ENCODE measurements at regions not wholly inside any gene's neighbourhood (a gene's known extent, or its start where the extent isn't known, plus 50 kb on each side); places are given as distances from the start of the nearest gene placed in this dataset.

GRCh38 chr6:168794491-168794890, 353.5 kb downstream of the SMOC2 start:
- no peaks in the 10 kb centered on the region for H3K36me3 ChIP-seq (replicated peaks in 1 of 2; ENCODE audit: control extremely low read depth in 1 of 2, control insufficient read depth in 1 of 2, extremely low read depth in 1 of 2, insufficient read depth in 2 of 2, low read length in 1 of 2)
- no peak overlapping the region for H3K27ac ChIP-seq (ENCODE audit: low read length in 2 of 2)
- WGBS (ENCODE audit: insufficient coverage) = 88% methylated on average over 9 of the region's 12 CpGs
- TF ChIP-seq, protein P1, sequence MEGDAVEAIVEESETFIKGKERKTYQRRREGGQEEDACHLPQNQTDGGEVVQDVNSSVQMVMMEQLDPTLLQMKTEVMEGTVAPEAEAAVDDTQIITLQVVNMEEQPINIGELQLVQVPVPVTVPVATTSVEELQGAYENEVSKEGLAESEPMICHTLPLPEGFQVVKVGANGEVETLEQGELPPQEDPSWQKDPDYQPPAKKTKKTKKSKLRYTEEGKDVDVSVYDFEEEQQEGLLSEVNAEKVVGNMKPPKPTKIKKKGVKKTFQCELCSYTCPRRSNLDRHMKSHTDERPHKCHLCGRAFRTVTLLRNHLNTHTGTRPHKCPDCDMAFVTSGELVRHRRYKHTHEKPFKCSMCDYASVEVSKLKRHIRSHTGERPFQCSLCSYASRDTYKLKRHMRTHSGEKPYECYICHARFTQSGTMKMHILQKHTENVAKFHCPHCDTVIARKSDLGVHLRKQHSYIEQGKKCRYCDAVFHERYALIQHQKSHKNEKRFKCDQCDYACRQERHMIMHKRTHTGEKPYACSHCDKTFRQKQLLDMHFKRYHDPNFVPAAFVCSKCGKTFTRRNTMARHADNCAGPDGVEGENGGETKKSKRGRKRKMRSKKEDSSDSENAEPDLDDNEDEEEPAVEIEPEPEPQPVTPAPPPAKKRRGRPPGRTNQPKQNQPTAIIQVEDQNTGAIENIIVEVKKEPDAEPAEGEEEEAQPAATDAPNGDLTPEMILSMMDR (IDR thresholded peaks at IDR 0.05) = no peak
- no peak for TF ChIP-seq EZH2 (IDR thresholded peaks at IDR 0.05; ENCODE audit: borderline replicate concordance, insufficient read depth, low read depth, low read length, poor library complexity, severe bottlenecking)
- H3K4me3 ChIP-seq (ENCODE audit: control extremely low read depth in 1 of 5, extremely low read depth in 1 of 5, insufficient read depth in 1 of 5, low read depth in 2 of 5, low read length in 4 of 5) = no peak overlapping the region
- no peak overlapping the region for H3K4me2 ChIP-seq (replicated peaks; ENCODE audit: low read depth, low read length, poor library complexity, severe bottlenecking)
- no peaks in the 10 kb centered on the region for H3K79me2 ChIP-seq (ENCODE audit: control insufficient read depth, insufficient read depth, low read length)
- no peak overlapping the region for H2AFZ ChIP-seq (ENCODE audit: insufficient read depth, low read depth, low read length, poor library complexity, severe bottlenecking)
- ChIA-PET CTCF (no interaction called here), POLR2A (no interaction called here)
- no peak overlapping the region for H3K9ac ChIP-seq (ENCODE audit: low read length)
- intact Hi-C loops (cut with micrococcal nuclease) = no loop called here
- no peak overlapping the region for H3K27ac Mint-ChIP-seq
- no peak for DNase-seq
- H3K4me3 Mint-ChIP-seq = no peak overlapping the region
- H4K20me1 ChIP-seq (ENCODE audit: control insufficient read depth, insufficient read depth, low read length, poor library complexity, severe bottlenecking) = no peaks in the 10 kb centered on the region
- H3K27me3 Mint-ChIP-seq = no peaks in the 10 kb centered on the region
- peaks cover 2% of the 10 kb centered on the region for H3K9me3 Mint-ChIP-seq (ENCODE audit: insufficient read depth)
- no peaks in the 10 kb centered on the region for H3K27me3 ChIP-seq (replicated peaks in 1 of 4; ENCODE audit: control extremely low read depth in 1 of 4, control insufficient read depth in 3 of 4, insufficient read depth in 4 of 4, low read length in 3 of 4)
- peaks cover 0 to 31% (median 0%) of the 10 kb centered on the region in 3 donors for H3K9me3 ChIP-seq (ENCODE audit: control extremely low read depth in 1 of 3, control insufficient read depth in 2 of 3, insufficient read depth in 1 of 3, low read length in 2 of 3)
- no peak for ATAC-seq (ENCODE audit: low read depth)
- H3K4me1 ChIP-seq (ENCODE audit: control insufficient read depth in 2 of 2, insufficient read depth in 2 of 2, low read length in 2 of 2) = no peaks in the 10 kb centered on the region
- no peaks in the 10 kb centered on the region for H3K4me1 Mint-ChIP-seq

- Mint-ChIP-seq H3K9me3 (ENCODE audit: insufficient read depth) (peaks cover 2% of the 10 kb centered on the region), H3K4me1 (no peaks in the 10 kb centered on the region), H3K27me3 (no peaks in the 10 kb centered on the region), H3K4me3 (no peak overlapping the region), H3K27ac (no peak overlapping the region)
- TF ChIP-seq, protein P1 (IDR thresholded peaks at IDR 0.05) = no peak
- TF ChIP-seq EZH2 (IDR thresholded peaks at IDR 0.05; ENCODE audit: borderline replicate concordance, insufficient read depth, low read depth, low read length, poor library complexity, severe bottlenecking) = no peak
- Histone ChIP-seq H4K20me1 (ENCODE audit: control insufficient read depth, insufficient read depth, low read length, poor library complexity, severe bottlenecking) (no peaks in the 10 kb centered on the region), H3K36me3 (replicated peaks in 1 of 2; ENCODE audit: control extremely low read depth in 1 of 2, control insufficient read depth in 1 of 2, extremely low read depth in 1 of 2, insufficient read depth in 2 of 2, low read length in 1 of 2) (no peaks in the 10 kb centered on the region), H3K9me3 (ENCODE audit: control extremely low read depth in 1 of 3, control insufficient read depth in 2 of 3, insufficient read depth in 1 of 3, low read length in 2 of 3) (peaks cover 0 to 37% (median 0%) of the 10 kb centered on the region in 3 donors), H3K27ac (ENCODE audit: low read length in 2 of 2) (no peak overlapping the region), H3K9ac (ENCODE audit: low read length) (no peak overlapping the region), H3K79me2 (ENCODE audit: control insufficient read depth, insufficient read depth, low read length) (no peaks in the 10 kb centered on the region), H2AFZ (ENCODE audit: insufficient read depth, low read depth, low read length, poor library complexity, severe bottlenecking) (no peak overlapping the region), H3K4me2 (replicated peaks; ENCODE audit: low read depth, low read length, poor library complexity, severe bottlenecking) (no peak overlapping the region), H3K4me1 (ENCODE audit: control insufficient read depth in 2 of 2, insufficient read depth in 2 of 2, low read length in 2 of 2) (no peaks in the 10 kb centered on the region), H3K27me3 (replicated peaks in 1 of 4; ENCODE audit: control extremely low read depth in 1 of 4, control insufficient read depth in 3 of 4, insufficient read depth in 4 of 4, low read length in 3 of 4) (no peaks in the 10 kb centered on the region), H3K4me3 (ENCODE audit: control extremely low read depth in 1 of 5, extremely low read depth in 1 of 5, insufficient read depth in 1 of 5, low read depth in 2 of 5, low read length in 4 of 5) (no peak overlapping the region)
- ChIA-PET POLR2A (no interaction called here), CTCF (no interaction called here)
- WGBS (ENCODE audit: insufficient coverage) = 81% methylated on average over 6 of the region's 6 CpGs
- intact Hi-C loops (cut with micrococcal nuclease) = no loop called here
- DNase-seq (no peak), ATAC-seq (ENCODE audit: low read depth) (no peak)
These were observed 352.7 kb downstream of the SMOC2 start for GRCh38 chr6:168793649-168794048.

Data from B cell (primary cell).